Loucy (cell line): ENCODE measurements at regions not wholly inside any gene's neighbourhood (a gene's known extent, or its start where the extent isn't known, plus 50 kb on each side); places are given as distances from the start of the nearest gene placed in this dataset.
A peak's percentile ranks its signal among the peaks of the same experiment; 100 is the strongest.

Experiments
- EZH2phosphoT487 ChIP-seq: fragments of 200-600 bp; IDR thresholded peaks from 2 replicates; pipeline ENCODE4 v1.6.1; 2018; ENCODE audit warnings: antibody characterized with exemption, mild to moderate bottlenecking, moderate library complexity, borderline replicate concordance
- TF ChIP-seq, protein P1 (sequence below): fragments of 200-600 bp; sonication (generic); conservative IDR thresholded peaks from 2 replicates; pipeline ENCODE4 v1.5.1; 2014; ENCODE audit warnings: mild to moderate bottlenecking, antibody characterized with exemption, low read length

DNA sequence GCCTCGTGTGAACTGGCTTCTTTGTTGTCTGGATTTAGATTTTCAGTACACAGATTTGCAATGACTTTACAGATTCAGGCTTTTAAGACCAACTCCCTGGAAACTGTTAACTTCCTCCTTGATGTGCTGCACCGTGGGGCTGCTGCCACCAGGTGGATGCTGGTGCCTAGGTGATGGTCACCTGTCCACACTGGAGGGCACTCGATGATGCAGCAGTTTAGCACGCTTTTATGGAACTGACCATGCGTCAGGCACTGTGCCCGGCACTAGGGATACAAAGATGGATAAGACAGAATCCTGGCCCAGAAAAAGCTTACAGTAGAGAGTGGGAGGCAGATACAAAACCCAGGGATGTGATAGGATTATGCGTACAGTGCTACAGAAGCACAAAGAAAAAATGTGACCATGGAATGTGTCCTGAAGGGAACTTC, 180.7 kb downstream of the CEP135 start:
- TF ChIP-seq, protein P1, sequence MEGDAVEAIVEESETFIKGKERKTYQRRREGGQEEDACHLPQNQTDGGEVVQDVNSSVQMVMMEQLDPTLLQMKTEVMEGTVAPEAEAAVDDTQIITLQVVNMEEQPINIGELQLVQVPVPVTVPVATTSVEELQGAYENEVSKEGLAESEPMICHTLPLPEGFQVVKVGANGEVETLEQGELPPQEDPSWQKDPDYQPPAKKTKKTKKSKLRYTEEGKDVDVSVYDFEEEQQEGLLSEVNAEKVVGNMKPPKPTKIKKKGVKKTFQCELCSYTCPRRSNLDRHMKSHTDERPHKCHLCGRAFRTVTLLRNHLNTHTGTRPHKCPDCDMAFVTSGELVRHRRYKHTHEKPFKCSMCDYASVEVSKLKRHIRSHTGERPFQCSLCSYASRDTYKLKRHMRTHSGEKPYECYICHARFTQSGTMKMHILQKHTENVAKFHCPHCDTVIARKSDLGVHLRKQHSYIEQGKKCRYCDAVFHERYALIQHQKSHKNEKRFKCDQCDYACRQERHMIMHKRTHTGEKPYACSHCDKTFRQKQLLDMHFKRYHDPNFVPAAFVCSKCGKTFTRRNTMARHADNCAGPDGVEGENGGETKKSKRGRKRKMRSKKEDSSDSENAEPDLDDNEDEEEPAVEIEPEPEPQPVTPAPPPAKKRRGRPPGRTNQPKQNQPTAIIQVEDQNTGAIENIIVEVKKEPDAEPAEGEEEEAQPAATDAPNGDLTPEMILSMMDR = peak; percentile 70
- no peak for TF ChIP-seq EZH2phosphoT487
